Sigmoid colon (tissue), 4 donors: ENCODE measurements at regions not wholly inside any gene's neighbourhood (a gene's known extent, or its start where the extent isn't known, plus 50 kb on each side); places are given as distances from the start of the nearest gene placed in this dataset.

ENCODE experiments used
- CTCF ChIP-seq, 4 experiments: fragments of 450-650 bp in 3 of 4; fragments of 200-600 bp in 1 of 4; IDR thresholded peaks; one replicate each; pipeline ENCODE4 v1.5.1; 2016 to 2019; ENCODE audit warnings: antibody characterized with exemption in 4 of 4, mild to moderate bottlenecking in 3 of 4, moderate library complexity in 2 of 4
- POLR2AphosphoS5 ChIP-seq, 4 donors: sonication (generic); formaldehyde crosslinking; IDR thresholded peaks; one replicate each; pipeline ENCODE4 v1.6.1; 2017; ENCODE audit warnings: antibody characterized with exemption in 4 of 4

- TF ChIP-seq CTCF (IDR thresholded peaks at IDR 0.05) = no peak
- no peak for TF ChIP-seq POLR2AphosphoS5 (IDR thresholded peaks at IDR 0.05)
Measured at GRCh38 chr10:80805343-80806020, 267.8 kb downstream of the SH2D4B start.
